Panc1 (cell line): ENCODE measurements at regions not wholly inside any gene's neighbourhood (a gene's known extent, or its start where the extent isn't known, plus 50 kb on each side); places are given as distances from the start of the nearest gene placed in this dataset.

ENCODE experiments used
- CTCF ChIP-seq: fragments of 450-650 bp; IDR thresholded peaks from 2 replicates; pipeline ENCODE4 v1.5.1; 2017; ENCODE audit warnings: mild to moderate bottlenecking
- POLR2AphosphoS5 ChIP-seq: IDR thresholded peaks from 2 replicates; pipeline ENCODE4 v1.6.1; 2012; ENCODE audit warnings: mild to moderate bottlenecking, low read depth, low read length, moderate library complexity

DNA sequence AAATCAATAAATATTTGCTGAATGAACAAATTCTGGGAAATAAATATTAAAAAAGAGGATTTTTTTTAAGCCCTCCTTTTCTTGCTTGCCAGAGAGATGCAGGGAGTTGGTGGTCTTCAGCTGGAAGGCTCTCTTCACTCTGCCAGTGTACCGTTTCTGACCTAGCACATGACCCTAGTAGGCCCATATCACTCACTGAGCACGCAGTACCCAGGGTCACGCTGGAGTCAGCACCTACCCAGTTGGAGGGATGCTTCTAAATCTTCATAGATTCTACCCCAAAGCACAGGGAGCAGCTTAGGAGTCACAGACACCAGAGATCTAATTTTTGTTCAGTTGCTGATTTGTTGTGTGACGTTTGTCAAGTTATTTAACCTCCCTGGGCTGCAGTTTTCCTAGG, 195.4 kb upstream of the TBX3 start:
- TF ChIP-seq POLR2AphosphoS5 (no peak), CTCF (no peak)
